WERI-Rb-1 (cell line): ENCODE measurements at regions not wholly inside any gene's neighbourhood (a gene's known extent, or its start where the extent isn't known, plus 50 kb on each side); places are given as distances from the start of the nearest gene placed in this dataset.
"Not testable (repeated sequence)": the region's sequence is repeated elsewhere in the genome, so short reads cannot be mapped to it uniquely, and the experiment has no call there.

Experiments
- DNase-seq: peaks from one replicate; pipeline ENCODE4 v3.0.0-alpha.2; 2020
- H3K27ac ChIP-seq: fragments of 250-450 bp; sonication (Bioruptor Pico); 2 replicates; pipeline ENCODE4 v1.5.1; 2020; ENCODE audit warnings: mild to moderate bottlenecking, moderate library complexity
- H3K27me3 ChIP-seq: fragments of 250-450 bp; sonication (Bioruptor Pico); 2 replicates; pipeline ENCODE4 v1.5.1; 2021; ENCODE audit warnings: mild to moderate bottlenecking, low read depth, moderate library complexity; ENCODE audit not compliant: insufficient read depth, severe bottlenecking
- H3K36me3 ChIP-seq: fragments of 250-450 bp; sonication (Bioruptor Pico); 2 replicates; pipeline ENCODE4 v1.5.1; 2020; ENCODE audit warnings: mild to moderate bottlenecking, moderate library complexity
- H3K4me3 ChIP-seq: 2 replicates; pipeline ENCODE4 v1.5.1; 2011; ENCODE audit warnings: low read depth, mild to moderate bottlenecking, control low read depth, low read length
- H3K9me3 ChIP-seq: fragments of 250-450 bp; sonication (Bioruptor Pico); 2 replicates; pipeline ENCODE4 v1.5.1; 2021; ENCODE audit warnings: mild to moderate bottlenecking, moderate library complexity; ENCODE audit not compliant: severe bottlenecking
- TF ChIP-seq, protein P1 (sequence below): IDR thresholded peaks from 2 replicates; pipeline ENCODE4 v1.5.1; 2011; ENCODE audit warnings: low read depth, mild to moderate bottlenecking, control low read depth, inconsistent platforms, low read length

DNA sequence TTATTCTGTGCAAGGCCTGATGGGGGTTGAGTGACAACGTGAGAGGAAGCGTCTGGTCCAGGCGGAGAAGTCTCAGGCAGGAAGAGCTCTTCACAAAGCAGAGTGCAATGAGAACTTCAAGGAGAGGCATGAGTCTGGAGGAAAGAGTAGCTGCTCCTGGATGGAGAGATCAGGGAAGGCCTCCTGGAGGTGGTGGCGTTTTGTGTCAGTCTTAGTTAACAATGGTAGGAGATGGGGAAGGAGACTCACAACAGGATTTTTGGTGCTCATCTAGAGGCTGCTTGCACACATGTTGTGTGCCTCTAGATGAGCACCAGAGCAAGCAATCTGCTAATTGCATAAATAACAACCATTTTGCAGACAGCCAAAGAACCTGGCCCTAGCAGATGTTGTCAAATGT is 442.8 kb upstream of the PODXL start:
- Histone ChIP-seq H3K9me3 (no peaks in the 10 kb centered on the region), H3K27me3 (no peaks in the 10 kb centered on the region), H3K4me3 (no peak overlapping the region), H3K36me3 (no peaks in the 10 kb centered on the region), H3K27ac (no peak overlapping the region)
- TF ChIP-seq, protein P1, sequence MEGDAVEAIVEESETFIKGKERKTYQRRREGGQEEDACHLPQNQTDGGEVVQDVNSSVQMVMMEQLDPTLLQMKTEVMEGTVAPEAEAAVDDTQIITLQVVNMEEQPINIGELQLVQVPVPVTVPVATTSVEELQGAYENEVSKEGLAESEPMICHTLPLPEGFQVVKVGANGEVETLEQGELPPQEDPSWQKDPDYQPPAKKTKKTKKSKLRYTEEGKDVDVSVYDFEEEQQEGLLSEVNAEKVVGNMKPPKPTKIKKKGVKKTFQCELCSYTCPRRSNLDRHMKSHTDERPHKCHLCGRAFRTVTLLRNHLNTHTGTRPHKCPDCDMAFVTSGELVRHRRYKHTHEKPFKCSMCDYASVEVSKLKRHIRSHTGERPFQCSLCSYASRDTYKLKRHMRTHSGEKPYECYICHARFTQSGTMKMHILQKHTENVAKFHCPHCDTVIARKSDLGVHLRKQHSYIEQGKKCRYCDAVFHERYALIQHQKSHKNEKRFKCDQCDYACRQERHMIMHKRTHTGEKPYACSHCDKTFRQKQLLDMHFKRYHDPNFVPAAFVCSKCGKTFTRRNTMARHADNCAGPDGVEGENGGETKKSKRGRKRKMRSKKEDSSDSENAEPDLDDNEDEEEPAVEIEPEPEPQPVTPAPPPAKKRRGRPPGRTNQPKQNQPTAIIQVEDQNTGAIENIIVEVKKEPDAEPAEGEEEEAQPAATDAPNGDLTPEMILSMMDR: no peak
- DNase-seq: no peak

DNA sequence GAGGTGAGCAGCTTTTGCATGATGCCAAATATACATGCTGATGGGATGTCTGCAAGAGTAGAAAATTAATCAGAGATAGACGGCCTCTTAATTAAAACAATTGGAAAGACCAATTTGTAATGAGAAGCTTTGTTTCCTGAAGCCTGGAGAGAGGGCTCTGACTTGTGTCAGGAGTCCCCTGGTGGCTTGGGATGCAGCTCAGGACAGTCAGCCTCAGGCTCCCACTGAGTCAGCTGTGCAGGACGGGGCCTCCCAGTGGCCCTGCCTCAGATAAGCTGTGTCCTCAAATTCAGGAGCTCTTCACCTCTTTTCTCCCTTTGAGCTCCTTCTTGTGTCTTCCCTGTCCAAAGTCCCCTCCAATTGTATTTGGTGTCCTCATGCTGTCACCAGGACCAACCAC is 438.9 kb upstream of the PODXL start:
- no peak overlapping the region for H3K4me3 ChIP-seq
- no peak overlapping the region for H3K27ac ChIP-seq
- TF ChIP-seq, protein P1: peak; percentile 60
- no peaks in the 10 kb centered on the region for H3K27me3 ChIP-seq
- no peak for DNase-seq
- no peaks in the 10 kb centered on the region for H3K36me3 ChIP-seq
- no peaks in the 10 kb centered on the region for H3K9me3 ChIP-seq

DNA sequence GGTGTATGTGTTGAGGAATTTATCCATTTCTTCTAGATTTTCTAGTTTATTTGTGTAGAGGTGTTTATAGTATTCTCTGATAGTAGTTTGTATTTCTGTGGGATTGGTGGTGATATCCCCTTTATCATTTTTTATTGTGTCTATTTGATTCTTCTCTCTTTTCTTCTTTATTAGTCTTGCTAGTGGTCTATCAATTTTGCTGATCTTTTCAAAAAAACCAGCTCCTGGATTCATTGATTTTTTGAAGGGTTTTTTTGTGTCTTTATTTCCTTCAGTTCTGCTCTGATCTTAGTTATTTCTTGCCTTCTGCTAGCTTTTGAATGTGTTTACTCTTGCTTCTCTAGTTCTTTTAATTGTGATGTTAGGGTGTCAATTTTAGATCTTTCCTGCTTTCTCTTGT is 424.6 kb upstream of the PODXL start:
- H3K27me3 ChIP-seq, DNase-seq, H3K36me3 ChIP-seq, H3K9me3 ChIP-seq, H3K27ac ChIP-seq, H3K4me3 ChIP-seq: not testable (repeated sequence)

DNA sequence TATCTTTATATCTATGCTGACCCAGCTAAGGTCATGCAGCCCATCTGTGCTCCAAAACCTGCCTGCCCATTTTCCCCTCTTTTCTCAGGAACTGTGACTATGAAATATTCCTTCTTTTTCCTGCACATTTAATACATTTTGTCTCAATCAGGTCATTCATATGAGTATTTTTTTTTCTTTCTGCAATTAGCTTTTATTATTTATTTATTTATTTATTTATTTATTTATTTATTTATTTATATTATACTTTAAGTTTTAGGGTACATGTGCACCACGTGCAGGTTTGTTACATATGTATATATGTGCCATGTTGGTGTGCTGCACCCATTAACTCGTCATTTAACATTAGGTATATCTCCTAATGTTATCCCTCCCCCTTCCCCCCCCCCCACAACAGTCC is 421.7 kb upstream of the PODXL start:
- not testable (repeated sequence) for H3K27ac ChIP-seq, H3K36me3 ChIP-seq, DNase-seq, H3K4me3 ChIP-seq, H3K27me3 ChIP-seq, H3K9me3 ChIP-seq

DNA sequence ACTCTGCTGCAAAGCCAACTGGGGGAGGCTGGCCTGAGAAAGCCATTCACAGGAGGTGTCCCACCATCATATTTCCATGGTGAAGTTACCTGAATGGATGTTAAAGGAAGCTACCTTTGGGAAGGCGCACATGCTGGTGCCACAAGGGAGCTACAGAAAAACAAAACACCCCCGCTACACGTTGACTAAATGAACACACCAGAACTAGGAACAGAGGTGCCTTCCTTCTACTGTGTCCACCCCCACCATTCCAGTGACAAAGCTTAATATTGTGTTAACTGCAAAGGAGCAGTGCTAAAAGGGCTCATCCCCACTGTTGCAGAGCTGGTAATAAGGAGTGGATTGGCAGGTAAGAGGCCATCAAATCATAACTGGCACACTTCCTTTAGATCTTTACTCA is 420.0 kb upstream of the PODXL start:
- Histone ChIP-seq H3K9me3 (peaks cover 7% of the 10 kb centered on the region), H3K27me3 (no peaks in the 10 kb centered on the region), H3K27ac (no peak overlapping the region), H3K4me3 (no peak overlapping the region), H3K36me3 (no peaks in the 10 kb centered on the region)
- TF ChIP-seq, protein P1: no peak
- DNase-seq: no peak

DNA sequence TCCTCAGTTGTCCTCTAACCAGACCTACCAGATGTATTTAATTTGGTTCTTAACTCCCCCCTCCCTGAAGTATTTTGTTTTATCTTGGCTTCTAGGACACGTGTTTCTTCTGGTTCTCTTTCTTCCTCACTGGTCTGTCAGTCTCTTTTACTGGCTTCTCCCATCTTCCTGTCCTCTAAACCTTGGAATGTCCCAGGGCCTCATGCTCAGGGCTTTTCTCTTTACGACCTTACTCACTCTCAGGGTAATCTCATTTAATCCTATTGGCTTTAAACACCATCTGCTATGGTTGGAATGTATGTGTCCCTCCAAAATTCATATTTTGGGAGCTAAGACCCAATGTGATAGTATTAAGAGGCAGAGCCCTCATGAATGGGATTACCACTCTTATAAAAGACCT is 418.2 kb upstream of the PODXL start:
- Histone ChIP-seq H3K27ac (no peak overlapping the region), H3K27me3 (no peaks in the 10 kb centered on the region), H3K4me3 (no peak overlapping the region), H3K9me3 (peaks cover 7% of the 10 kb centered on the region), H3K36me3 (no peaks in the 10 kb centered on the region)
- TF ChIP-seq, protein P1: no peak
- DNase-seq: peak; percentile 52

DNA sequence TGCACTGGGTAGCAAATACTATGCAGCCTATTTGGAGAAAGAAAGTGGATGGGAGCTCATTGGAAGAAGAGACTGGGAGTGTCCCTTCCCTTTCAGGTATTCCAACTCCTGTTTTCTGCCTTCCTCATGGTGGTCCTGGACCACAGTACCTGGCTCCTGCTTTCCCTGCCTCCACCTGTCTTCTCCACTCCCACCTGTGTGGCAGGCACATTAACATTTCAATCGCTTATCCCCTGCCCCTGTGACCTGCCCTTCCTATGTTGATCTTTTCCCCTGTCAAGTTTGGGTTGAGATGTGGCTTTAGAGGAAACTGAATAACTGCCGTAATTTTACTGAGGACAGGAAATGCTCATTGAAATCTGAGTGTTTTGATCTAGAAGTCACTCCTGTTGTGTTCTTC is 415.8 kb upstream of the PODXL start:
- DNase-seq: no peak
- TF ChIP-seq, protein P1: no peak

More for the DNA sequence above, 415.8 kb upstream of the PODXL start:
- Histone ChIP-seq H3K36me3 (no peaks in the 10 kb centered on the region), H3K27ac (no peak overlapping the region), H3K9me3 (no peaks in the 10 kb centered on the region), H3K4me3 (no peak overlapping the region), H3K27me3 (no peaks in the 10 kb centered on the region)
